ENCODE measurements at regions not wholly inside any gene's neighbourhood (a gene's known extent, or its start where the extent isn't known, plus 50 kb on each side); places are given as distances from the start of the nearest gene placed in this dataset.
"Not testable (repeated sequence)": the region's sequence is repeated elsewhere in the genome, so short reads cannot be mapped to it uniquely, and the experiment has no call there.

- 70% methylated on average over 3 of the region's 3 CpGs for WGBS (ENCODE audit: missing lambda C conversion rate)
- Histone ChIP-seq H3K9me3 (no peaks in the 10 kb centered on the region), H3K4me3 (no peak overlapping the region), H3K4me2 (no peak overlapping the region), H3K4me1 (no peaks in the 10 kb centered on the region), H3K27ac (no peak overlapping the region)
- FAIRE-seq (no peak), ATAC-seq (no peak), DNase-seq (ENCODE audit: low read depth in 1 of 2, low spot score in 1 of 2) (no peak)
- TF ChIP-seq KDM5A (IDR thresholded peaks at IDR 0.05) (no peak), HES2 (IDR thresholded peaks at IDR 0.05) (no peak), ZNF302 (CRISPR knock-in tag; IDR thresholded peaks at IDR 0.05) (no peak)
- CTCF ChIA-PET, result no interaction called here
- POLR2A ChIA-PET, result no interaction called here
These were observed 201.1 kb downstream of the ETNK1 start for GRCh38 chr12:22826026-22826425.

GRCh38 chr12:22826446-22826981 is 201.5 kb downstream of the ETNK1 start:
- ATAC-seq; H3K4me3 ChIP-seq; H3K4me1 ChIP-seq; CTCF ChIA-PET; H3K4me2 ChIP-seq; H3K27ac ChIP-seq; DNase-seq (ENCODE audit: low read depth in 1 of 2, low spot score in 1 of 2); FAIRE-seq; POLR2A ChIA-PET; H3K9me3 ChIP-seq: not testable (repeated sequence)
- 43% methylated on average over 9 of the region's 9 CpGs for whole genome bisulfite sequencing (ENCODE audit: missing lambda C conversion rate)

GRCh38 chr12:22828066-22828465 is 203.1 kb downstream of the ETNK1 start:
- no peak overlapping the region for H3K4me3 ChIP-seq
- DNase-seq (ENCODE audit: low read depth in 1 of 2, low spot score in 1 of 2), result no peak
- no peaks in the 10 kb centered on the region for H3K4me1 ChIP-seq
- WGBS (ENCODE audit: missing lambda C conversion rate), result 29% methylated on average over 3 of the region's 3 CpGs
- TF ChIP-seq PBX3 (IDR thresholded peaks at IDR 0.05), result no peak
- TF ChIP-seq ZNF302 (CRISPR knock-in tag; IDR thresholded peaks at IDR 0.05), result no peak
- TF ChIP-seq FOXS1 (CRISPR knock-in tag; IDR thresholded peaks at IDR 0.05), result no peak
- no peak for TF ChIP-seq NR3C1 (IDR thresholded peaks at IDR 0.05)
- TF ChIP-seq HMGXB4 (CRISPR knock-in tag; IDR thresholded peaks at IDR 0.05; ENCODE audit: borderline replicate concordance), result no peak
- TF ChIP-seq CTCF (IDR thresholded peaks at IDR 0.05), result no peak
- TF ChIP-seq CBX2 (IDR thresholded peaks at IDR 0.05; ENCODE audit: borderline replicate concordance, low read depth), result no peak
- TF ChIP-seq JUNB (IDR thresholded peaks at IDR 0.05), result no peak
- TF ChIP-seq MAX (IDR thresholded peaks at IDR 0.05), result no peak
- no peak for TF ChIP-seq SREBF2 (IDR thresholded peaks at IDR 0.05)
- TF ChIP-seq CHD2 (IDR thresholded peaks at IDR 0.05; ENCODE audit: low read length, partially characterized antibody), result no peak
- TF ChIP-seq KDM5A (IDR thresholded peaks at IDR 0.05), result no peak
- no peak for TF ChIP-seq ELK1 (IDR thresholded peaks at IDR 0.05; ENCODE audit: low read depth, low read length)
- TF ChIP-seq JUN (IDR thresholded peaks at IDR 0.05), result no peak
- TF ChIP-seq HOXB5 (CRISPR knock-in tag; IDR thresholded peaks at IDR 0.05), result no peak
- no peak for TF ChIP-seq EP300 (IDR thresholded peaks at IDR 0.05)
- no peak overlapping the region for H3K27ac ChIP-seq
- CTCF ChIA-PET, result no interaction called here
- no peak overlapping the region for H3K4me2 ChIP-seq
- no peak for FAIRE-seq
- POLR2A ChIA-PET, result no interaction called here
- H3K9me3 ChIP-seq, result no peaks in the 10 kb centered on the region
- no peak for ATAC-seq

Measured in A549 (cell line).